Bronchial epithelial cell (primary cell): ENCODE measurements at regions not wholly inside any gene's neighbourhood (a gene's known extent, or its start where the extent isn't known, plus 50 kb on each side); places are given as distances from the start of the nearest gene placed in this dataset.

Source experiments
- DNase-seq: peaks from one replicate; pipeline ENCODE4 v3.0.0-alpha.2; 2010; ENCODE audit warnings: low read depth
- FAIRE-seq: peaks from 2 replicates; lab custom pipeline; 2011; peaks lifted over from hg19 to GRCh38; lab: Jason Lieb, UNC
- H3K27me3 ChIP-seq: 2 replicates; pipeline ENCODE4 v1.5.1; 2011; ENCODE audit warnings: low read length; ENCODE audit not compliant: control insufficient read depth, insufficient read depth
- H3K36me3 ChIP-seq: 2 replicates; pipeline ENCODE4 v1.5.1; 2011; ENCODE audit warnings: low read length; ENCODE audit not compliant: control insufficient read depth, insufficient read depth
- H3K4me3 ChIP-seq: 2 replicates; pipeline ENCODE4 v1.5.1; 2011; ENCODE audit warnings: mild to moderate bottlenecking, low read depth, low read length, control low read depth
- CTCF ChIP-seq: IDR thresholded peaks from 2 replicates; pipeline ENCODE4 v1.5.1; 2011; ENCODE audit warnings: mild to moderate bottlenecking, moderate library complexity, low read length, control low read depth, inconsistent platforms; ENCODE audit not compliant: insufficient read depth, severe bottlenecking

DNA sequence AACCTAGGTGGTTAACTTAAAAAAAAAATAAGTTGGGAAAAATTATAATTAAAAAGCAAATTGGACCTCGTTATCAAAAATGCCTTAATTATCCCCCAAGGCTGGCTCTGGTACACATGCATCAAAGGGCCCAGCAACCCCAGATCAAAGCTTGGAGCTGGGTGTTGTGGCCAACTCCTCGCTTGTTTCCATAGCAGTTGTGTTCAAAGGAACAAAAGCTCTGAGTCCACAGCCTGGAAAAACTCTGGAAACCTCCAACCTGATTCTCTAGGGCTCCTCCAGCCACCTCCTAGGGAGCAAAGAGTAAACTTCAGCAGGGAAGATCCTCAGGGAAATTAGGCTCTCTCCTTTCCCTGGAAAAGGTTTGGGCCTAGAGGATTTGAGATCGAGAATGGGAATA, 149.4 kb downstream of the NXPE2 start:
- no peaks in the 10 kb centered on the region for H3K27me3 ChIP-seq
- FAIRE-seq, result no peak
- H3K36me3 ChIP-seq, result no peaks in the 10 kb centered on the region
- no peak for DNase-seq
- no peak overlapping the region for H3K4me3 ChIP-seq
- TF ChIP-seq CTCF, result no peak

DNA sequence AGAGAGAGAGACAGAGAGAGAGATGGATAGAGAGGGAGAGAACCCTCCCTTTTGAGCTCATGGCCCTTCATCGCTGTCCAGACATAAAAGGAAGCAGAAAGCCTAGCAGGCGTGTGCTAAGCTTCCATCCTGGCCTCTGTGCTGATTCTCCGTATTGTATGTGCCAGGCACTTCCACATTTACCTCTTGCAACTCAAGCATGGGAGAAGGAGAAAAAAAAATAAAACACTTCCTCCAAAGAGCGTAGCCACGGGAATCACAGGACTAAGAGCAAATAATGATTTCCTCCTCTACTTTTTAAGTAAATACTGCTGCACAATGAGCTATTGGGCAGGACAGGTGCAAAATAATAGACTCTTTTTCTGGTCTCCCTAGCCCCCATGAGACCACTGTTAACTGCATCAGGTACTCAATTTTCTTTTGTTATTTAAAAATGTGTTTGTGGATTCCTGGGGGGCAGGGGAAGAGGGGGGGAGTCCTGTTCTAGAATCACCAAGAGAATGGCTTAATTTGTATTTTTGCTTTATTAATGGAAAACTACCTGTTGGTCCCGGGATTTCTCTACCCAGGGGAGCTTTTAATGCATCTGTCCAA, 154.3 kb downstream of the NXPE2 start:
- TF ChIP-seq CTCF, result no peak
- no peak overlapping the region for H3K4me3 ChIP-seq
- DNase-seq (no peak), FAIRE-seq (no peak)
- no peaks in the 10 kb centered on the region for H3K36me3 ChIP-seq
- no peaks in the 10 kb centered on the region for H3K27me3 ChIP-seq

DNA sequence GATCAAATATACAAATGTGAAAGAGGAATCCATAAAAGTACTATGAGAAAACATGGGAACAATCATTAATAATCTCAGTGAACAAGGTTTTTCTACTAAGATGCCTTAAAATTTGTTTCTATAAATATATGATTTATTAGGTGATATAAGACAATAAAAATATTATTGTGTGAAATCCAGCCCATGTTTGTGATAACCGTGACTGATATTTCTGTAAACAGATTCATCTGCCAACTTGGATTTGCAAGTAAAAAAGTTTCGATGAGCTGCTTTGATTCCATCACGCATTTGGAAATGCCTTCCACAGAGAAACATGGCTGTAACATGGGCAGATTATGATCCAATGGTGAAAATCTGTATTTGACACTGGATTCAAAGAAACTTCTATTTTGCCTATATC, 157.8 kb downstream of the NXPE2 start:
- no peak overlapping the region for H3K4me3 ChIP-seq
- TF ChIP-seq CTCF, result no peak
- no peaks in the 10 kb centered on the region for H3K27me3 ChIP-seq
- no peaks in the 10 kb centered on the region for H3K36me3 ChIP-seq
- no peak for FAIRE-seq
- DNase-seq, result no peak

DNA sequence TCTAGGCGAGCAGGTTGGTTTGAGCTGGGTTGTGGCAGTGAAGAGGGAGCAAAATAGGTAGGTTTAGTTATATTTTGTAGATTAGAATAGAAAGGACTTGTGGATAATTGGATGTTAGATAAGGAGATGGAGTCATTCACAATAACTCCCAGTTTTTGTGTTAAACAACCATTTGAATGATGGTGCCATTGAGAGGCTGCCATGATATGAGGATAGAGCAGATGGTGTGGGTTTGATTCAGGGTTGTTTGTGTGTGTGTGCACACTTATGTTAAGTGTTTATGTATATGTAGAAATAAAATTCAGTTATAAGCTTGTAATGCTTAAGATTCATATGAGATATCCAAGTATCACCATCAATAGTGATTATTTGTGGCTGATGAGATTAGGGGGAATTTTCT, 166.6 kb downstream of the NXPE2 start:
- Histone ChIP-seq H3K4me3 (no peak overlapping the region), H3K36me3 (no peaks in the 10 kb centered on the region), H3K27me3 (no peaks in the 10 kb centered on the region)
- FAIRE-seq, result no peak
- no peak for TF ChIP-seq CTCF
- no peak for DNase-seq

GRCh38 chr11:114845766-114846415, 167.6 kb downstream of the NXPE2 start:
- TF ChIP-seq CTCF, result no peak
- DNase-seq (no peak), FAIRE-seq (no peak)
- Histone ChIP-seq H3K4me3 (no peak overlapping the region), H3K27me3 (no peaks in the 10 kb centered on the region), H3K36me3 (no peaks in the 10 kb centered on the region)

DNA sequence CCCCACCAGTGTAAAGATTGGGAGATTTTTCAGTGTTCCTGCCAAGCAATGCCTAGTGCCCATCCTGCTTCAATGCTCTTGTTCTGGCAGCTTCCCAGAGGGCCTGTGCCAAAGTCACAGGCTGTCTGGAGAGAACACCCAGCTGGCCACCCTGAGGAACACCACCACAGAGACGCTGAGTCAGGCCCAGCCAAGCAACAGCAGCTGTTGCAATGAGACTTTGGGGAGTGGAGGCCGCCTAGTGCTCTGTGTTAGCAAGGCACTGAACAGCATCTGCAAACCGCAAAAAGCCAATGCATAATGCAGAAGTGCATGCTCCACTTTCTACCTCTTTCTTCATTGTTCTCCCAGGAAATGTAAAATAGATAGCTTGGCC, 168.1 kb downstream of the NXPE2 start:
- Histone ChIP-seq H3K27me3 (no peaks in the 10 kb centered on the region), H3K4me3 (no peak overlapping the region), H3K36me3 (no peaks in the 10 kb centered on the region)
- FAIRE-seq (no peak), DNase-seq (no peak)
- TF ChIP-seq CTCF, result no peak
